Neural crest cell (in vitro differentiated cells): ENCODE measurements at regions not wholly inside any gene's neighbourhood (a gene's known extent, or its start where the extent isn't known, plus 50 kb on each side); places are given as distances from the start of the nearest gene placed in this dataset.

Source experiments
- DNase-seq: peaks from one replicate; pipeline ENCODE4 v3.0.0; 2021; ENCODE audit warnings: low read depth, mixed read lengths, low spot score
- H3K27ac Mint-ChIP-seq: one replicate; pipeline ENCODE4 v1.8.0; 2021; ENCODE audit warnings: mild to moderate bottlenecking, mixed read lengths; ENCODE audit not compliant: unreplicated experiment
- H3K27me3 Mint-ChIP-seq: 2 replicates; pipeline ENCODE4 v1.8.0; 2021; ENCODE audit warnings: low read depth, mild to moderate bottlenecking, mixed read lengths
- H3K36me3 Mint-ChIP-seq: 2 replicates; pipeline ENCODE4 v1.8.0; 2021; ENCODE audit warnings: low read depth, mild to moderate bottlenecking, mixed read lengths
- H3K4me1 Mint-ChIP-seq: 2 replicates; pipeline ENCODE4 v1.8.0; 2021; ENCODE audit warnings: mixed read lengths
- H3K4me3 Mint-ChIP-seq: one replicate; pipeline ENCODE4 v1.8.0; 2021; ENCODE audit warnings: mild to moderate bottlenecking, mixed read lengths
- H3K9me3 Mint-ChIP-seq: 2 replicates; pipeline ENCODE4 v1.8.0; 2021; ENCODE audit warnings: mixed read lengths
- TF ChIP-seq, protein P1 (sequence below): fragments of 200-600 bp; sonication (generic); conservative IDR thresholded peaks from 2 replicates; pipeline ENCODE4 v1.5.0; 2021; ENCODE audit warnings: antibody characterized with exemption, mild to moderate bottlenecking

DNA sequence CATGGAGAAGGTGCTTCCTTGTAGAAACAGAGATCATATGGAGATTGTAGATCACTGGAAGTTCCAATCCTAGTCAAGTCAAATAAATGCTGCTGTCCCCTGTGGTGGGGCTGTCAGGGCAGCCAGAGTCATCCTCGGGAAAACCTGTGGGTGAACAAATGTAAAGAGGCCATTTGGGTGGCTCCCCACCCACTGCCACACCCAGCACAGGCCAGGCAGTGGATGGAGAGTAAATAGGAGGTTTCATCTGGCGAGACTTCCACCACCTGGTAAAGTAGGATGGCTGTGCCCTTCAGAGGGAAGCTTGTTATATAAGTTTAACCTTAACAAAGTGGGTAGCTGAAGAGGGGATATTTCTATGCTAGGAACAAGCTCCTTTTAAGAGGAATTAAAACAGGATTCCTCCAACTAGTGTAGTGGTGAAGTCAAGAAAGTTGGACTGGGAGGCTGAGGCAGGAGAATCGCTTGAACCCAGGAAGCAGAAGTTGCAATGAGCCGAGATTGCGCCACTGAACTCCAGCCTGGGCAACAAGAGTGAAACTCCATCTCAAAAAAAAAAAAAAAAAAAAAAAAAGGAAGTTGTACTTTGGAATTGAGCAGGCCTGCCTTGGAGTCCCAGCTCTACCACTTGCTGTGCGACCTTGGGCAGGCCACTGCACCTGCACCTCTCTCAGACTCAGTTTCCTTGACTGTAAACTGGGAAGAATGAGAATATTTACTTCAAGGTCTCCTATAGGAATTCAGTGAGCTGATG is 273.7 kb downstream of the PTTG2 start:
- no peak for DNase-seq
- TF ChIP-seq, protein P1, sequence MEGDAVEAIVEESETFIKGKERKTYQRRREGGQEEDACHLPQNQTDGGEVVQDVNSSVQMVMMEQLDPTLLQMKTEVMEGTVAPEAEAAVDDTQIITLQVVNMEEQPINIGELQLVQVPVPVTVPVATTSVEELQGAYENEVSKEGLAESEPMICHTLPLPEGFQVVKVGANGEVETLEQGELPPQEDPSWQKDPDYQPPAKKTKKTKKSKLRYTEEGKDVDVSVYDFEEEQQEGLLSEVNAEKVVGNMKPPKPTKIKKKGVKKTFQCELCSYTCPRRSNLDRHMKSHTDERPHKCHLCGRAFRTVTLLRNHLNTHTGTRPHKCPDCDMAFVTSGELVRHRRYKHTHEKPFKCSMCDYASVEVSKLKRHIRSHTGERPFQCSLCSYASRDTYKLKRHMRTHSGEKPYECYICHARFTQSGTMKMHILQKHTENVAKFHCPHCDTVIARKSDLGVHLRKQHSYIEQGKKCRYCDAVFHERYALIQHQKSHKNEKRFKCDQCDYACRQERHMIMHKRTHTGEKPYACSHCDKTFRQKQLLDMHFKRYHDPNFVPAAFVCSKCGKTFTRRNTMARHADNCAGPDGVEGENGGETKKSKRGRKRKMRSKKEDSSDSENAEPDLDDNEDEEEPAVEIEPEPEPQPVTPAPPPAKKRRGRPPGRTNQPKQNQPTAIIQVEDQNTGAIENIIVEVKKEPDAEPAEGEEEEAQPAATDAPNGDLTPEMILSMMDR, result no peak
- no peak overlapping the region for H3K4me3 Mint-ChIP-seq
- peaks cover 18% of the 10 kb centered on the region for H3K9me3 Mint-ChIP-seq
- H3K4me1 Mint-ChIP-seq, result no peaks in the 10 kb centered on the region
- no peak overlapping the region for H3K27ac Mint-ChIP-seq
- no peaks in the 10 kb centered on the region for H3K27me3 Mint-ChIP-seq
- no peaks in the 10 kb centered on the region for H3K36me3 Mint-ChIP-seq

DNA sequence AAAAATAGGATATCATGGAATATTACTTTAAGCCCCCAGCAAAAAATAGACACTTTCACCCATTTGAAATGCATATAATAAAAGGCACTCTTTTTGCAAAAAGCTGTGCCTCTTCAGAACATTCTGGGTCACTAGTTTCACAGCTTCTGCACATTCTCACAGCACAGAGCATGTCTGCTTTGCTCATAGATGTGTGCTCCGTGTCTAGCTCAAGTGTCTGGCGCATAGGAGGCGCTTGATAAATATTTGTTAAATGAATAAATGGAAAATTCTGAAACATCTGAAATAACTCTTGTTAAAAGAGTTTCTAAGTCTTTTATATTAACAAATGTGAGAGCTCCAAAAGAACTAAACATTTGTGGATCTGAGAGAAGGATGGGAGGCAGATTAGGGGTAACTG is 275.2 kb downstream of the PTTG2 start:
- H3K27me3 Mint-ChIP-seq, result no peaks in the 10 kb centered on the region
- no peak overlapping the region for H3K4me3 Mint-ChIP-seq
- no peaks in the 10 kb centered on the region for H3K4me1 Mint-ChIP-seq
- TF ChIP-seq, protein P1, result no peak
- no peak overlapping the region for H3K27ac Mint-ChIP-seq
- peaks cover 18% of the 10 kb centered on the region for H3K9me3 Mint-ChIP-seq
- DNase-seq, result no peak
- no peaks in the 10 kb centered on the region for H3K36me3 Mint-ChIP-seq

DNA sequence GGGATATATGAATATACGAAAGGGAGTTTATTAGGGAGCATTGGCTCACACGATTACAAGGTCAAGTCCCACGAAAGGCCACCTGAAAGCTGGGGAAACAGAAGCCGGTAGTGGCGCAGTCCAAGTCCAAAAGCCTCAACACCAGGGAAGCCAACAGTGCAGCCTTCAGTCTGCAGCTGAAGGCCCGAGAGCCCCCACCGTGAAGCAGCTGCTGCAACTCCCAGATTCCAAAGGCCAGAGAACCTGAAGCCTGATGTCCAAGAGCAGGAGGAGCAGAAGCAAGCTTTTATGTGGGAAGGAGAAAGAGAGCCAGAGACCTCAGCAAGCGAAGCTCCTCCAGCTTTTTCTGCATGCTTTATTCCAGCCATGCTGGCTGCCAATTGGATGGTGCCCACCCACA is 275.8 kb downstream of the PTTG2 start:
- Mint-ChIP-seq H3K27me3 (no peaks in the 10 kb centered on the region), H3K4me1 (no peaks in the 10 kb centered on the region), H3K9me3 (peaks cover 18% of the 10 kb centered on the region), H3K27ac (no peak overlapping the region), H3K36me3 (no peaks in the 10 kb centered on the region), H3K4me3 (no peak overlapping the region)
- DNase-seq, result no peak
- TF ChIP-seq, protein P1, result no peak

DNA sequence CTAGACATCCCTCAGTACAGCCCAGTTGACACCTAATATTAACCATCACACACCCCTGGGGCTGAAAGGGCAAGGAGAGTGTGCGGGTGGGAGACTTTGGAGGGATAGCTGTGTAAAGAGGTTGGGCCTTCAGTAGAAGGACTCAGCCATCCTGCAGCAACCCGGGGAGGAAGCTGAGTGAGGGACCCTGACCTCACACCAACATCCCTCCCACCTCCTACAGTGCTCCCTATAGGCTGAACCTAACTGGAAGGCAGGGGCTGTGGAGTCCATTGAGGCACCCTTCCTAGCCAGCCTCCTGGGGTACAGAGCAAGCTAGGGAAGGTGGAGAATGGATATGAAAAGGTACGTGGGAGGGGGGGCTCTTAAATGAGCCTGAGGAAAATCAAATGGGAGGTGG is 276.3 kb downstream of the PTTG2 start:
- Mint-ChIP-seq H3K27me3 (no peaks in the 10 kb centered on the region), H3K9me3 (peaks cover 15% of the 10 kb centered on the region), H3K4me1 (no peaks in the 10 kb centered on the region), H3K4me3 (no peak overlapping the region), H3K27ac (no peak overlapping the region), H3K36me3 (no peaks in the 10 kb centered on the region)
- TF ChIP-seq, protein P1, result no peak
- no peak for DNase-seq

DNA sequence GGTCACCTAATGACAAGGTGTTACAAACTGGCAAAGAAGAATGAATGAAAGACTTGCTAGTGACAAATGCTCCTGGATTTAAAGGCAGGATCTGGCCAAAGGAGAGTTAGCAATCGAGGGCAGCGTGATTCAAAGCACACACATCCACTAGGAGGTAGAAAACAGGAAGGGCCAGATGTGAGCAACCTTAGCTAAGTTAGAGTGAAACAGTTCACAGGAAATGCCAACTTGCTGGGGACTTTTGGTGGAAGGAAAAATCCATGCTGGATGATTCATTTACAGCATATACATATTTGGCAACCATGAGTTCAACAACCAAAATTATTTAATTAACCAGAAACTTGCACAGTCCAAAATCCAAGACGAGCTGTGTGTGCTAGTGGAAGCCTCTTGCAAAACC is 276.9 kb downstream of the PTTG2 start:
- Mint-ChIP-seq H3K9me3 (peaks cover 12% of the 10 kb centered on the region), H3K4me3 (no peak overlapping the region), H3K4me1 (peaks cover 3% of the 10 kb centered on the region), H3K27me3 (no peaks in the 10 kb centered on the region), H3K27ac (no peak overlapping the region), H3K36me3 (no peaks in the 10 kb centered on the region)
- TF ChIP-seq, protein P1, result no peak
- no peak for DNase-seq
